ENCODE measurements at regions not wholly inside any gene's neighbourhood (a gene's known extent, or its start where the extent isn't known, plus 50 kb on each side); places are given as distances from the start of the nearest gene placed in this dataset.

GRCh38 chr10:106348933-106349332 lies 815.6 kb downstream of the SORCS1 start:
- H4K20me1 ChIP-seq (replicated peaks; ENCODE audit: control insufficient read depth, extremely low read depth, insufficient read depth, low read length), result no peaks in the 10 kb centered on the region
- H3K36me3 ChIP-seq (ENCODE audit: control insufficient read depth in 2 of 2, extremely low read depth in 1 of 2, insufficient read depth in 2 of 2, low read length in 2 of 2), result no peaks in the 10 kb centered on the region
- no peak for DNase-seq (ENCODE audit: low read depth, low spot score)
- H3K9ac ChIP-seq (replicated peaks; ENCODE audit: extremely low read depth, insufficient read depth, low read length), result no peak overlapping the region
- no peaks in the 10 kb centered on the region for H3K9me1 ChIP-seq (replicated peaks; ENCODE audit: control insufficient read depth, extremely low read depth, insufficient read depth, low read length)
- H3K27me3 ChIP-seq (ENCODE audit: control insufficient read depth in 2 of 2, insufficient read depth in 2 of 2, low read length in 2 of 2), result no peaks in the 10 kb centered on the region
- no peaks in the 10 kb centered on the region for H3K4me1 ChIP-seq (ENCODE audit: control insufficient read depth, extremely low read depth, insufficient read depth, low read length)
- no peak overlapping the region for H3K27ac ChIP-seq (ENCODE audit: insufficient read depth, low read depth, low read length)
- dilution Hi-C loops (cut with MboI; ENCODE audit: extremely low pct_ligation_motif_present, low sequenced_read_pairs), result no loop called here
- intact Hi-C loops (cut with micrococcal nuclease), result no loop called here
- H3K9me3 ChIP-seq (replicated peaks; ENCODE audit: control insufficient read depth, insufficient read depth, low read length), result peaks cover 4% of the 10 kb centered on the region
- no peak for FAIRE-seq
- H2AFZ ChIP-seq (ENCODE audit: low read depth, low read length), result no peak overlapping the region
- TF ChIP-seq POLR2A (IDR thresholded peaks at IDR 0.05; ENCODE audit: low read depth, low read length) (no peak), JUN (IDR thresholded peaks at IDR 0.05; ENCODE audit: borderline replicate concordance, insufficient read depth, insufficient read length, low read depth) (no peak), FOS (IDR thresholded peaks at IDR 0.05; ENCODE audit: borderline replicate concordance, insufficient read depth, low read length) (no peak), MAX (IDR thresholded peaks at IDR 0.05; ENCODE audit: insufficient read depth, insufficient read length) (no peak), EZH2 (IDR thresholded peaks at IDR 0.05; ENCODE audit: borderline replicate concordance, low read depth, low read length, severe bottlenecking) (no peak), GATA2 (IDR thresholded peaks at IDR 0.05; ENCODE audit: insufficient read depth, insufficient read length, low read depth, low read length) (no peak), MYC (IDR thresholded peaks at IDR 0.05; ENCODE audit: low read depth, low read length) (no peak)
- no peak overlapping the region for H3K4me2 ChIP-seq (ENCODE audit: insufficient read depth, low read length)
- H3K79me2 ChIP-seq (ENCODE audit: control insufficient read depth, insufficient read depth, low read length), result no peaks in the 10 kb centered on the region
- no peak overlapping the region for H3K4me3 ChIP-seq (replicated peaks in 1 of 3; ENCODE audit: insufficient read depth in 1 of 3, low read depth in 1 of 3, low read length in 3 of 3)
- ChIA-PET POLR2A (no interaction called here), CTCF (no interaction called here)
- no TSS peak for BruUV-seq (replicated peaks)

- FAIRE-seq (no peak), DNase-seq (ENCODE audit: low read depth, low spot score) (no peak)
- Histone ChIP-seq H3K27ac (ENCODE audit: insufficient read depth, low read depth, low read length) (no peak overlapping the region), H3K9me3 (replicated peaks; ENCODE audit: control insufficient read depth, insufficient read depth, low read length) (peaks cover 6% of the 10 kb centered on the region), H4K20me1 (replicated peaks; ENCODE audit: control insufficient read depth, extremely low read depth, insufficient read depth, low read length) (no peaks in the 10 kb centered on the region), H3K9ac (replicated peaks; ENCODE audit: extremely low read depth, insufficient read depth, low read length) (no peak overlapping the region), H2AFZ (ENCODE audit: low read depth, low read length) (no peak overlapping the region), H3K36me3 (ENCODE audit: control insufficient read depth in 2 of 2, extremely low read depth in 1 of 2, insufficient read depth in 2 of 2, low read length in 2 of 2) (no peaks in the 10 kb centered on the region), H3K27me3 (ENCODE audit: control insufficient read depth in 2 of 2, insufficient read depth in 2 of 2, low read length in 2 of 2) (no peaks in the 10 kb centered on the region), H3K79me2 (ENCODE audit: control insufficient read depth, insufficient read depth, low read length) (no peaks in the 10 kb centered on the region), H3K4me1 (ENCODE audit: control insufficient read depth, extremely low read depth, insufficient read depth, low read length) (no peaks in the 10 kb centered on the region), H3K4me2 (ENCODE audit: insufficient read depth, low read length) (no peak overlapping the region), H3K9me1 (replicated peaks; ENCODE audit: control insufficient read depth, extremely low read depth, insufficient read depth, low read length) (no peaks in the 10 kb centered on the region), H3K4me3 (replicated peaks in 1 of 3; ENCODE audit: insufficient read depth in 1 of 3, low read depth in 1 of 3, low read length in 3 of 3) (no peak overlapping the region)
- dilution Hi-C loops (cut with MboI; ENCODE audit: extremely low pct_ligation_motif_present, low sequenced_read_pairs) (no loop called here), intact Hi-C loops (cut with micrococcal nuclease) (no loop called here)
- ChIA-PET POLR2A (no interaction called here), CTCF (no interaction called here)
- BruUV-seq (replicated peaks), result no TSS peak
- TF ChIP-seq GATA2 (IDR thresholded peaks at IDR 0.05; ENCODE audit: insufficient read depth, insufficient read length, low read depth, low read length) (no peak), POLR2A (IDR thresholded peaks at IDR 0.05; ENCODE audit: low read depth, low read length) (no peak), MYC (IDR thresholded peaks at IDR 0.05; ENCODE audit: low read depth, low read length) (no peak), EZH2 (IDR thresholded peaks at IDR 0.05; ENCODE audit: borderline replicate concordance, low read depth, low read length, severe bottlenecking) (no peak), MAX (IDR thresholded peaks at IDR 0.05; ENCODE audit: insufficient read depth, insufficient read length) (no peak), CTCF (IDR thresholded peaks at IDR 0.05; ENCODE audit: extremely low read depth in 1 of 2, insufficient read depth in 1 of 2, low read depth in 1 of 2, low read length in 2 of 2) (no peak), POLR2AphosphoS5 (IDR thresholded peaks at IDR 0.05; ENCODE audit: insufficient read depth, low read depth, low read length) (no peak), FOS (IDR thresholded peaks at IDR 0.05; ENCODE audit: borderline replicate concordance, insufficient read depth, low read length) (no peak), JUN (IDR thresholded peaks at IDR 0.05; ENCODE audit: borderline replicate concordance, insufficient read depth, insufficient read length, low read depth) (no peak)
Observed at GRCh38 chr10:106347547-106347946, 817.0 kb downstream of the SORCS1 start.

Measured in endothelial cell of umbilical vein (primary cell).